K562 (cell line): ENCODE measurements at regions not wholly inside any gene's neighbourhood (a gene's known extent, or its start where the extent isn't known, plus 50 kb on each side); places are given as distances from the start of the nearest gene placed in this dataset.

Experiments used
- ATAC-seq: fragments of 200-7000 bp; cut with Tn5 transposase; 3 replicates; pipeline ENCODE4 v1.9.1; 2020; ENCODE audit warnings: moderate library complexity
- BruUV-seq: library from RNA; stranded (reverse); fragments of 400-500 nt; replicated peaks from 2 replicates; lab custom pipeline; 2021; lab: Mats Ljungman, UMichigan
- CTCF ChIA-PET: fragments of 300-600 bp; formaldehyde crosslinking; extraction: SDS; loops from one replicate; lab custom pipeline; 2021; ENCODE audit warnings: low intra/inter-chr PET ratio; lab: Yijun Ruan, JAX
- POLR2A ChIA-PET: fragments of 300-600, 350-650 bp; sonication (Branson Sonifier 250); formaldehyde crosslinking; extraction: SDS; loops from one replicate; lab custom pipeline; 2021; ENCODE audit warnings: antibody characterized with exemption, inconsistent platforms; lab: Yijun Ruan, JAX
- DNase-seq, 4 experiments: peaks; one replicate each; pipeline versions ENCODE4 v3.0.0 to v3.0.0-alpha.2; 2011 to 2018; ENCODE audit warnings: low spot score in 3 of 4, mixed read lengths in 3 of 4; ENCODE audit errors: extremely low read depth in 1 of 4
- FAIRE-seq: peaks from 2 replicates; lab custom pipeline; 2011; peaks lifted over from hg19 to GRCh38; lab: Jason Lieb, UNC
- H2AFZ ChIP-seq: 2 replicates; pipeline ENCODE4 v1.6.0; 2011; ENCODE audit warnings: low read depth, low read length, control low read depth, inconsistent platforms
- H3K27ac ChIP-seq: fragments of 200-600 bp; 3 replicates; pipeline ENCODE4 v1.8.0; 2011; ENCODE audit warnings: low read depth, mild to moderate bottlenecking, control low read depth, inconsistent platforms, low read length, moderate library complexity, mixed read lengths; ENCODE audit errors: extremely low read depth
- H3K27me3 ChIP-seq, 2 experiments: fragments of 300-600 bp in 1 of 2; 2 replicates in 1 of 2; 3 replicates in 1 of 2; pipeline versions ENCODE4 v1.6.0 to v1.8.0; 2011; ENCODE audit warnings: inconsistent platforms in 2 of 2, low read length in 2 of 2, mild to moderate bottlenecking in 1 of 2, mixed read lengths in 1 of 2, moderate library complexity in 1 of 2; ENCODE audit not compliant: control insufficient read depth in 2 of 2, insufficient read depth in 2 of 2
- H3K36me3 ChIP-seq: fragments of 300-600 bp; 3 replicates; pipeline ENCODE4 v1.8.0; 2011; ENCODE audit warnings: mild to moderate bottlenecking, low read length, inconsistent platforms; ENCODE audit not compliant: control insufficient read depth, insufficient read depth
- H3K4me1 ChIP-seq, 2 experiments: fragments of 200-600 bp in 1 of 2; replicated peaks in 1 of 2; 2 replicates in 1 of 2; 3 replicates in 1 of 2; pipeline versions ENCODE4 v1.5.1 to v1.8.0; 2011; ENCODE audit warnings: inconsistent platforms in 2 of 2, low read length in 2 of 2, mild to moderate bottlenecking in 1 of 2, mixed read lengths in 1 of 2, moderate library complexity in 1 of 2; ENCODE audit not compliant: control insufficient read depth in 2 of 2, insufficient read depth in 2 of 2
- H3K4me2 ChIP-seq: 2 replicates; pipeline ENCODE4 v1.6.1; 2011; ENCODE audit warnings: low read length, control low read depth, inconsistent platforms, mixed read lengths; ENCODE audit not compliant: insufficient read depth
- H3K4me3 ChIP-seq: fragments of 200-600 bp; sonication (generic), shearing (Covaris generic); 2 replicates; pipeline ENCODE4 v1.5.1; 2016; ENCODE audit warnings: control low read depth, inconsistent platforms
- H3K79me2 ChIP-seq: fragments of 200-600 bp; 3 replicates; pipeline ENCODE4 v1.8.0; 2011; ENCODE audit warnings: low read length, inconsistent platforms; ENCODE audit not compliant: control insufficient read depth, insufficient read depth
- H3K9ac ChIP-seq, 2 experiments: 2 replicates each; pipeline versions ENCODE4 v1.6.0 to v1.6.1; 2011; ENCODE audit warnings: low read depth in 2 of 2, low read length in 2 of 2, control low read depth in 1 of 2, inconsistent platforms in 1 of 2, mild to moderate bottlenecking in 1 of 2, mixed read lengths in 1 of 2; ENCODE audit not compliant: insufficient read depth in 1 of 2
- H3K9me1 ChIP-seq: one replicate; pipeline ENCODE4 v1.6.0; 2011; ENCODE audit warnings: inconsistent platforms, mild to moderate bottlenecking, low read length, moderate library complexity; ENCODE audit not compliant: control insufficient read depth, insufficient read depth
- H3K9me3 ChIP-seq: replicated peaks from 2 replicates; pipeline ENCODE4 v1.5.1; 2011; ENCODE audit warnings: low read depth, low read length, inconsistent platforms; ENCODE audit not compliant: control insufficient read depth, insufficient read depth
- H4K20me1 ChIP-seq: replicated peaks from 2 replicates; pipeline ENCODE4 v1.6.1; 2011; ENCODE audit warnings: low read length, inconsistent platforms, mixed read lengths; ENCODE audit not compliant: control insufficient read depth, insufficient read depth
- MAFG ChIP-seq: fragments of 450-650 bp; conservative IDR thresholded peaks from 2 replicates; pipeline ENCODE4 v1.6.1; 2016; ENCODE audit warnings: missing genetic modification characterization, missing compliant biosample characterization
- RBM25 ChIP-seq: fragments of 200-400 bp; formaldehyde crosslinking; IDR thresholded peaks from 2 replicates; pipeline ENCODE4 v1.6.1; 2018; ENCODE audit warnings: low read length, low read depth, moderate library complexity; ENCODE audit not compliant: severe bottlenecking
- SP2 ChIP-seq: IDR thresholded peaks from 2 replicates; pipeline ENCODE4 v1.6.1; 2011; ENCODE audit warnings: mild to moderate bottlenecking, low read depth, low read length, moderate library complexity; ENCODE audit not compliant: poor library complexity, severe bottlenecking; ENCODE audit errors: extremely low read depth
- ZNF121 ChIP-seq: sonication (generic); formaldehyde crosslinking; conservative IDR thresholded peaks from 2 replicates; pipeline ENCODE4 v1.8.0; 2022; ENCODE audit warnings: missing genetic modification reagents
- WGBS: fragments of 100-300 bp; shearing (Covaris generic); methylation state at CpG from one replicate; pipeline ENCODE4 v1.1.6; 2016; ENCODE audit warnings: low coverage, mixed read lengths; ENCODE audit not compliant: insufficient coverage; ENCODE audit errors: missing lambda C conversion rate; 5-methylcytosine and 5-hydroxymethylcytosine counted together
- in situ Hi-C: fragments of 300-500 bp; cut with MboI; formaldehyde crosslinking; loops from 4 replicates; pipeline ENCODE4 v1.15.0; 2018; ENCODE audit warnings: inconsistent platforms, mixed read lengths
- intact Hi-C: fragments of 100-400 bp; cut with micrococcal nuclease; formaldehyde crosslinking; loops from 2 replicates; pipeline ENCODE4 v1.14.2; 2022
- TF ChIP-seq, protein P1 (sequence below): fragments of 250-450 bp; sonication (Bioruptor Pico); IDR thresholded peaks from 2 replicates; pipeline ENCODE4 v1.4.0; 2020; ENCODE audit warnings: mild to moderate bottlenecking, moderate library complexity, borderline replicate concordance
- TF ChIP-seq, protein P2 (sequence below): fragments of 450-650 bp; IDR thresholded peaks from 2 replicates; pipeline ENCODE4 v1.6.1; 2016; ENCODE audit warnings: mild to moderate bottlenecking, moderate library complexity

GRCh38 chr7:131081308-131081707 lies 246.4 kb upstream of the MKLN1 start:
- Histone ChIP-seq H3K9ac (no peak overlapping the region), H3K79me2 (no peaks in the 10 kb centered on the region), H3K27ac (no peak overlapping the region), H3K9me3 (no peaks in the 10 kb centered on the region), H3K4me1 (peaks cover 0 to 7% of the 10 kb centered on the region in 2 experiments; a peak in 2 of 5 replicates), H2AFZ (no peak overlapping the region), H3K4me2 (no peak overlapping the region), H3K27me3 (no peaks in the 10 kb centered on the region), H4K20me1 (no peaks in the 10 kb centered on the region), H3K4me3 (no peak overlapping the region), H3K36me3 (no peaks in the 10 kb centered on the region), H3K9me1 (no peaks in the 10 kb centered on the region)
- 34% methylated on average over 1 of the region's 1 CpG for WGBS
- DNase-seq (no peak), FAIRE-seq (no peak), ATAC-seq (no peak)
- no TSS peak for BruUV-seq
- TF ChIP-seq MAFG (no peak), SP2 (no peak), ZNF121 (CRISPR knock-in tag) (peak; percentile 94), RBM25 (peak; percentile 29)
- TF ChIP-seq, protein P1, sequence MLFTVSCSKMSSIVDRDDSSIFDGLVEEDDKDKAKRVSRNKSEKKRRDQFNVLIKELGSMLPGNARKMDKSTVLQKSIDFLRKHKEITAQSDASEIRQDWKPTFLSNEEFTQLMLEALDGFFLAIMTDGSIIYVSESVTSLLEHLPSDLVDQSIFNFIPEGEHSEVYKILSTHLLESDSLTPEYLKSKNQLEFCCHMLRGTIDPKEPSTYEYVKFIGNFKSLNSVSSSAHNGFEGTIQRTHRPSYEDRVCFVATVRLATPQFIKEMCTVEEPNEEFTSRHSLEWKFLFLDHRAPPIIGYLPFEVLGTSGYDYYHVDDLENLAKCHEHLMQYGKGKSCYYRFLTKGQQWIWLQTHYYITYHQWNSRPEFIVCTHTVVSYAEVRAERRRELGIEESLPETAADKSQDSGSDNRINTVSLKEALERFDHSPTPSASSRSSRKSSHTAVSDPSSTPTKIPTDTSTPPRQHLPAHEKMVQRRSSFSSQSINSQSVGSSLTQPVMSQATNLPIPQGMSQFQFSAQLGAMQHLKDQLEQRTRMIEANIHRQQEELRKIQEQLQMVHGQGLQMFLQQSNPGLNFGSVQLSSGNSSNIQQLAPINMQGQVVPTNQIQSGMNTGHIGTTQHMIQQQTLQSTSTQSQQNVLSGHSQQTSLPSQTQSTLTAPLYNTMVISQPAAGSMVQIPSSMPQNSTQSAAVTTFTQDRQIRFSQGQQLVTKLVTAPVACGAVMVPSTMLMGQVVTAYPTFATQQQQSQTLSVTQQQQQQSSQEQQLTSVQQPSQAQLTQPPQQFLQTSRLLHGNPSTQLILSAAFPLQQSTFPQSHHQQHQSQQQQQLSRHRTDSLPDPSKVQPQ (CRISPR knock-in tag) = no peak
- TF ChIP-seq, protein P2, sequence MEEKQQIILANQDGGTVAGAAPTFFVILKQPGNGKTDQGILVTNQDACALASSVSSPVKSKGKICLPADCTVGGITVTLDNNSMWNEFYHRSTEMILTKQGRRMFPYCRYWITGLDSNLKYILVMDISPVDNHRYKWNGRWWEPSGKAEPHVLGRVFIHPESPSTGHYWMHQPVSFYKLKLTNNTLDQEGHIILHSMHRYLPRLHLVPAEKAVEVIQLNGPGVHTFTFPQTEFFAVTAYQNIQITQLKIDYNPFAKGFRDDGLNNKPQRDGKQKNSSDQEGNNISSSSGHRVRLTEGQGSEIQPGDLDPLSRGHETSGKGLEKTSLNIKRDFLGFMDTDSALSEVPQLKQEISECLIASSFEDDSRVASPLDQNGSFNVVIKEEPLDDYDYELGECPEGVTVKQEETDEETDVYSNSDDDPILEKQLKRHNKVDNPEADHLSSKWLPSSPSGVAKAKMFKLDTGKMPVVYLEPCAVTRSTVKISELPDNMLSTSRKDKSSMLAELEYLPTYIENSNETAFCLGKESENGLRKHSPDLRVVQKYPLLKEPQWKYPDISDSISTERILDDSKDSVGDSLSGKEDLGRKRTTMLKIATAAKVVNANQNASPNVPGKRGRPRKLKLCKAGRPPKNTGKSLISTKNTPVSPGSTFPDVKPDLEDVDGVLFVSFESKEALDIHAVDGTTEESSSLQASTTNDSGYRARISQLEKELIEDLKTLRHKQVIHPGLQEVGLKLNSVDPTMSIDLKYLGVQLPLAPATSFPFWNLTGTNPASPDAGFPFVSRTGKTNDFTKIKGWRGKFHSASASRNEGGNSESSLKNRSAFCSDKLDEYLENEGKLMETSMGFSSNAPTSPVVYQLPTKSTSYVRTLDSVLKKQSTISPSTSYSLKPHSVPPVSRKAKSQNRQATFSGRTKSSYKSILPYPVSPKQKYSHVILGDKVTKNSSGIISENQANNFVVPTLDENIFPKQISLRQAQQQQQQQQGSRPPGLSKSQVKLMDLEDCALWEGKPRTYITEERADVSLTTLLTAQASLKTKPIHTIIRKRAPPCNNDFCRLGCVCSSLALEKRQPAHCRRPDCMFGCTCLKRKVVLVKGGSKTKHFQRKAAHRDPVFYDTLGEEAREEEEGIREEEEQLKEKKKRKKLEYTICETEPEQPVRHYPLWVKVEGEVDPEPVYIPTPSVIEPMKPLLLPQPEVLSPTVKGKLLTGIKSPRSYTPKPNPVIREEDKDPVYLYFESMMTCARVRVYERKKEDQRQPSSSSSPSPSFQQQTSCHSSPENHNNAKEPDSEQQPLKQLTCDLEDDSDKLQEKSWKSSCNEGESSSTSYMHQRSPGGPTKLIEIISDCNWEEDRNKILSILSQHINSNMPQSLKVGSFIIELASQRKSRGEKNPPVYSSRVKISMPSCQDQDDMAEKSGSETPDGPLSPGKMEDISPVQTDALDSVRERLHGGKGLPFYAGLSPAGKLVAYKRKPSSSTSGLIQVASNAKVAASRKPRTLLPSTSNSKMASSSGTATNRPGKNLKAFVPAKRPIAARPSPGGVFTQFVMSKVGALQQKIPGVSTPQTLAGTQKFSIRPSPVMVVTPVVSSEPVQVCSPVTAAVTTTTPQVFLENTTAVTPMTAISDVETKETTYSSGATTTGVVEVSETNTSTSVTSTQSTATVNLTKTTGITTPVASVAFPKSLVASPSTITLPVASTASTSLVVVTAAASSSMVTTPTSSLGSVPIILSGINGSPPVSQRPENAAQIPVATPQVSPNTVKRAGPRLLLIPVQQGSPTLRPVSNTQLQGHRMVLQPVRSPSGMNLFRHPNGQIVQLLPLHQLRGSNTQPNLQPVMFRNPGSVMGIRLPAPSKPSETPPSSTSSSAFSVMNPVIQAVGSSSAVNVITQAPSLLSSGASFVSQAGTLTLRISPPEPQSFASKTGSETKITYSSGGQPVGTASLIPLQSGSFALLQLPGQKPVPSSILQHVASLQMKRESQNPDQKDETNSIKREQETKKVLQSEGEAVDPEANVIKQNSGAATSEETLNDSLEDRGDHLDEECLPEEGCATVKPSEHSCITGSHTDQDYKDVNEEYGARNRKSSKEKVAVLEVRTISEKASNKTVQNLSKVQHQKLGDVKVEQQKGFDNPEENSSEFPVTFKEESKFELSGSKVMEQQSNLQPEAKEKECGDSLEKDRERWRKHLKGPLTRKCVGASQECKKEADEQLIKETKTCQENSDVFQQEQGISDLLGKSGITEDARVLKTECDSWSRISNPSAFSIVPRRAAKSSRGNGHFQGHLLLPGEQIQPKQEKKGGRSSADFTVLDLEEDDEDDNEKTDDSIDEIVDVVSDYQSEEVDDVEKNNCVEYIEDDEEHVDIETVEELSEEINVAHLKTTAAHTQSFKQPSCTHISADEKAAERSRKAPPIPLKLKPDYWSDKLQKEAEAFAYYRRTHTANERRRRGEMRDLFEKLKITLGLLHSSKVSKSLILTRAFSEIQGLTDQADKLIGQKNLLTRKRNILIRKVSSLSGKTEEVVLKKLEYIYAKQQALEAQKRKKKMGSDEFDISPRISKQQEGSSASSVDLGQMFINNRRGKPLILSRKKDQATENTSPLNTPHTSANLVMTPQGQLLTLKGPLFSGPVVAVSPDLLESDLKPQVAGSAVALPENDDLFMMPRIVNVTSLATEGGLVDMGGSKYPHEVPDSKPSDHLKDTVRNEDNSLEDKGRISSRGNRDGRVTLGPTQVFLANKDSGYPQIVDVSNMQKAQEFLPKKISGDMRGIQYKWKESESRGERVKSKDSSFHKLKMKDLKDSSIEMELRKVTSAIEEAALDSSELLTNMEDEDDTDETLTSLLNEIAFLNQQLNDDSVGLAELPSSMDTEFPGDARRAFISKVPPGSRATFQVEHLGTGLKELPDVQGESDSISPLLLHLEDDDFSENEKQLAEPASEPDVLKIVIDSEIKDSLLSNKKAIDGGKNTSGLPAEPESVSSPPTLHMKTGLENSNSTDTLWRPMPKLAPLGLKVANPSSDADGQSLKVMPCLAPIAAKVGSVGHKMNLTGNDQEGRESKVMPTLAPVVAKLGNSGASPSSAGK = no peak
- intact Hi-C loops = no loop called here
- ChIA-PET POLR2A (no interaction called here), CTCF (no interaction called here)
- in situ Hi-C loops = no loop called here
